ENCODE measurements at regions not wholly inside any gene's neighbourhood (a gene's known extent, or its start where the extent isn't known, plus 50 kb on each side); places are given as distances from the start of the nearest gene placed in this dataset.
"Not testable (repeated sequence)": the region's sequence is repeated elsewhere in the genome, so short reads cannot be mapped to it uniquely, and the experiment has no call there.

GRCh38 chr6:91904586-91905164 is 1317.8 kb upstream of the MAP3K7 start:
- H3K4me3 ChIP-seq (ENCODE audit: low read depth in 1 of 3, low read length in 3 of 3): no peak overlapping the region
- no peak for FAIRE-seq
- no peaks in the 10 kb centered on the region for H3K9me3 ChIP-seq (ENCODE audit: control insufficient read depth in 2 of 2, insufficient read depth in 1 of 2, low read depth in 1 of 2, low read length in 1 of 2)
- H3K27me3 ChIP-seq (ENCODE audit: control insufficient read depth in 3 of 3, insufficient read depth in 3 of 3, low read length in 3 of 3): no peaks in the 10 kb centered on the region
- H3K4me1 ChIP-seq (ENCODE audit: control insufficient read depth in 3 of 3, insufficient read depth in 2 of 3, low read depth in 1 of 3, low read length in 2 of 3): no peaks in the 10 kb centered on the region
- no peak for DNase-seq
- H3K27ac ChIP-seq (ENCODE audit: low read depth in 1 of 3, low read length in 2 of 3): no peak overlapping the region
- WGBS, 3 donors: 52 to 82% (median 79%) methylated on average over 4 of the region's 4 CpGs
- H3K36me3 ChIP-seq (ENCODE audit: control insufficient read depth in 3 of 3, insufficient read depth in 2 of 3, low read depth in 1 of 3, low read length in 3 of 3): no peaks in the 10 kb centered on the region

GRCh38 chr6:91895599-91896285 is 1308.9 kb upstream of the MAP3K7 start:
- H3K27me3 ChIP-seq (ENCODE audit: control insufficient read depth in 3 of 3, insufficient read depth in 3 of 3, low read length in 3 of 3): no peaks in the 10 kb centered on the region
- no peaks in the 10 kb centered on the region for H3K36me3 ChIP-seq (ENCODE audit: control insufficient read depth in 3 of 3, insufficient read depth in 2 of 3, low read depth in 1 of 3, low read length in 3 of 3)
- DNase-seq: no peak
- no peaks in the 10 kb centered on the region for H3K4me1 ChIP-seq (ENCODE audit: control insufficient read depth in 3 of 3, insufficient read depth in 2 of 3, low read depth in 1 of 3, low read length in 2 of 3)
- H3K9me3 ChIP-seq (ENCODE audit: control insufficient read depth in 2 of 2, insufficient read depth in 1 of 2, low read depth in 1 of 2, low read length in 1 of 2): no peaks in the 10 kb centered on the region
- WGBS, 3 donors: 71 to 80% (median 76%) methylated on average over 6 of the region's 6 CpGs
- FAIRE-seq: no peak
- H3K27ac ChIP-seq (ENCODE audit: low read depth in 1 of 3, low read length in 2 of 3): no peak overlapping the region
- no peak overlapping the region for H3K4me3 ChIP-seq (ENCODE audit: low read depth in 1 of 3, low read length in 3 of 3)

GRCh38 chr6:91886183-91886795 is 1299.4 kb upstream of the MAP3K7 start:
- DNase-seq: no peak

GRCh38 chr6:91881791-91882190 is 1294.9 kb upstream of the MAP3K7 start:
- not testable (repeated sequence) for FAIRE-seq

More at GRCh38 chr6:91886183-91886795, 1299.4 kb upstream of the MAP3K7 start:
- WGBS, 3 donors: 78 to 97% (median 85%) methylated on average over 2 of the region's 2 CpGs
- Histone ChIP-seq H3K4me1 (ENCODE audit: control insufficient read depth in 3 of 3, insufficient read depth in 2 of 3, low read depth in 1 of 3, low read length in 2 of 3) (no peaks in the 10 kb centered on the region), H3K27ac (ENCODE audit: low read depth in 1 of 3, low read length in 2 of 3) (no peak overlapping the region), H3K27me3 (ENCODE audit: control insufficient read depth in 3 of 3, insufficient read depth in 3 of 3, low read length in 3 of 3) (no peaks in the 10 kb centered on the region), H3K9me3 (ENCODE audit: control insufficient read depth in 2 of 2, insufficient read depth in 1 of 2, low read depth in 1 of 2, low read length in 1 of 2) (peaks cover 4 to 15% of the 10 kb centered on the region in 2 donors), H3K4me3 (ENCODE audit: low read depth in 1 of 3, low read length in 3 of 3) (no peak overlapping the region), H3K36me3 (ENCODE audit: control insufficient read depth in 3 of 3, insufficient read depth in 2 of 3, low read depth in 1 of 3, low read length in 3 of 3) (no peaks in the 10 kb centered on the region)
- no peak for FAIRE-seq

GRCh38 chr6:91879386-91879995 is 1292.6 kb upstream of the MAP3K7 start:
- Histone ChIP-seq H3K27ac (ENCODE audit: low read depth in 1 of 3, low read length in 2 of 3) (no peak overlapping the region), H3K36me3 (ENCODE audit: control insufficient read depth in 3 of 3, insufficient read depth in 2 of 3, low read depth in 1 of 3, low read length in 3 of 3) (no peaks in the 10 kb centered on the region), H3K9me3 (ENCODE audit: control insufficient read depth in 2 of 2, insufficient read depth in 1 of 2, low read depth in 1 of 2, low read length in 1 of 2) (no peaks in the 10 kb centered on the region), H3K4me1 (ENCODE audit: control insufficient read depth in 3 of 3, insufficient read depth in 2 of 3, low read depth in 1 of 3, low read length in 2 of 3) (no peaks in the 10 kb centered on the region), H3K4me3 (ENCODE audit: low read depth in 1 of 3, low read length in 3 of 3) (no peak overlapping the region), H3K27me3 (ENCODE audit: control insufficient read depth in 3 of 3, insufficient read depth in 3 of 3, low read length in 3 of 3) (no peaks in the 10 kb centered on the region)
- no peak for DNase-seq
- WGBS, 3 donors: 74 to 81% (median 80%) methylated on average over 6 of the region's 6 CpGs
- no peak for FAIRE-seq

More at GRCh38 chr6:91881791-91882190, 1294.9 kb upstream of the MAP3K7 start:
- H3K27ac ChIP-seq (ENCODE audit: low read depth in 1 of 3, low read length in 2 of 3); DNase-seq; H3K36me3 ChIP-seq (ENCODE audit: control insufficient read depth in 3 of 3, insufficient read depth in 2 of 3, low read depth in 1 of 3, low read length in 3 of 3); H3K27me3 ChIP-seq (ENCODE audit: control insufficient read depth in 3 of 3, insufficient read depth in 3 of 3, low read length in 3 of 3); H3K4me3 ChIP-seq (ENCODE audit: low read depth in 1 of 3, low read length in 3 of 3); H3K4me1 ChIP-seq (ENCODE audit: control insufficient read depth in 3 of 3, insufficient read depth in 2 of 3, low read depth in 1 of 3, low read length in 2 of 3): not testable (repeated sequence)
- H3K9me3 ChIP-seq (ENCODE audit: control insufficient read depth in 2 of 2, insufficient read depth in 1 of 2, low read depth in 1 of 2, low read length in 1 of 2): peaks cover 4 to 14% of the 10 kb centered on the region in 2 donors
- WGBS, 3 donors: 88 to 91% (median 91%) methylated on average over 15 to 16 of the region's 16 CpGs

GRCh38 chr6:91877994-91878393 is 1291.1 kb upstream of the MAP3K7 start:
- Histone ChIP-seq H3K9me3 (ENCODE audit: control insufficient read depth in 2 of 2, insufficient read depth in 1 of 2, low read depth in 1 of 2, low read length in 1 of 2) (no peaks in the 10 kb centered on the region), H3K4me1 (ENCODE audit: control insufficient read depth in 3 of 3, insufficient read depth in 2 of 3, low read depth in 1 of 3, low read length in 2 of 3) (no peaks in the 10 kb centered on the region), H3K4me3 (ENCODE audit: low read depth in 1 of 3, low read length in 3 of 3) (no peak overlapping the region), H3K27me3 (ENCODE audit: control insufficient read depth in 3 of 3, insufficient read depth in 3 of 3, low read length in 3 of 3) (no peaks in the 10 kb centered on the region), H3K36me3 (ENCODE audit: control insufficient read depth in 3 of 3, insufficient read depth in 2 of 3, low read depth in 1 of 3, low read length in 3 of 3) (no peaks in the 10 kb centered on the region), H3K27ac (ENCODE audit: low read depth in 1 of 3, low read length in 2 of 3) (no peak overlapping the region)
- DNase-seq (no peak), FAIRE-seq (no peak)
- WGBS, 3 donors: 58 to 73% (median 66%) methylated on average over 1 of the region's 1 CpG

DNA sequence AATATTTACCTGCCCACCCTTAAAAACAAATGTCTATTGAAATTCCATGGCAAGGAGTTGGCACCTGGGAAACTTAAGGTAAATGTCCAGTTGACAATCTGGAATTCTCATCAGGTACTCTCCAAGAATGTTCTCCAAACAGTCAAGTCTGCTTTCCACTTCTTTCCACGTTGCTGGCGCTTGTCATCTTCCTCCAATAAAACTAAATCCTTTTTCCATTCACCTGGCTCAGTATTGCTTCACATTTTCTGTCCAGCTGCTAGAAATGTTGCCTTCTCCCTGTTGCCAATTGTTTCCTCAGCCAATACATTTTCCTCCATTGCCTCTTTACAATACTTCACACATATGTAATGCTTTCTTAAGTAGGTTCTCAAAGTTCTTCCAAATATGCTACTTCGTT is 1288.1 kb upstream of the MAP3K7 start:
- FAIRE-seq: no peak
- no peaks in the 10 kb centered on the region for H3K4me1 ChIP-seq (ENCODE audit: control insufficient read depth in 3 of 3, insufficient read depth in 2 of 3, low read depth in 1 of 3, low read length in 2 of 3)

DNA sequence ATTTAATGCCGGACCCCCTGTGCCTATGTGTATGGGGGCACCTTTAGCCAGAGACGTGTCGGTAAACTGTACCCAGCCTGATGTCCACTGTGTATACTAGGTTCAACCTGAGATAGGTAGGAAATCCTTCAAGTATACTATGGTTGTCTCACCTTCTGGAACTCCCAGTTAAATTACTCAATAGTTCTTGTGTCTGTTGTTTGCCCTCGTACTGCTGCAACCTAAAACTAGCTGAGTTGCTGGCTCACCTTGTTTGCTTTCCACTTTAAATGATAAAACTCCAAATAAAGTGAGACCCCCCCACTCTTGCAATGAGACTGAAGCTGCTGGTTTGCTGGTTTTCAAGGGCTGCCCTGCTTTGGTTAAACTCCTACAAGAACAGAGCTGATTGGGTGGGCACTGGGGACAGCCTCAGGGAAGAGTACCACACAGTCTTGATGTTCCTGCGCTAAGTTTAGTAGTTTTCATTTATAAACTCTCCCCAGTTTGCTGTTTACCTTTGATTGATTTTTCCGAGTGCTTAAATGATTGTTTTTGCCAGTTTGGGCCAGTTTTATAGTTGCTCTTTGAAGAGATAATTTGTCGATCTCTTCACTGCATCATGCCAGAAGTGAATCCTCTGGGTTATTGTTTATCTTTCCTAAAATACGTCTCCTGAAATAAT is 1281.8 kb upstream of the MAP3K7 start:
- Histone ChIP-seq H3K9me3 (ENCODE audit: control insufficient read depth in 2 of 2, insufficient read depth in 1 of 2, low read depth in 1 of 2, low read length in 1 of 2) (no peaks in the 10 kb centered on the region), H3K36me3 (ENCODE audit: control insufficient read depth in 3 of 3, insufficient read depth in 2 of 3, low read depth in 1 of 3, low read length in 3 of 3) (no peaks in the 10 kb centered on the region), H3K4me3 (ENCODE audit: low read depth in 1 of 3, low read length in 3 of 3) (no peak overlapping the region), H3K27ac (ENCODE audit: low read depth in 1 of 3, low read length in 2 of 3) (no peak overlapping the region), H3K27me3 (ENCODE audit: control insufficient read depth in 3 of 3, insufficient read depth in 3 of 3, low read length in 3 of 3) (no peaks in the 10 kb centered on the region), H3K4me1 (ENCODE audit: control insufficient read depth in 3 of 3, insufficient read depth in 2 of 3, low read depth in 1 of 3, low read length in 2 of 3) (no peaks in the 10 kb centered on the region)
- DNase-seq: no peak
- 40 to 70% (median 49%) methylated on average over 8 of the region's 8 CpGs for WGBS, 3 donors
- no peak for FAIRE-seq

More for the DNA sequence above, 1288.1 kb upstream of the MAP3K7 start:
- Histone ChIP-seq H3K36me3 (ENCODE audit: control insufficient read depth in 3 of 3, insufficient read depth in 2 of 3, low read depth in 1 of 3, low read length in 3 of 3) (no peaks in the 10 kb centered on the region), H3K9me3 (ENCODE audit: control insufficient read depth in 2 of 2, insufficient read depth in 1 of 2, low read depth in 1 of 2, low read length in 1 of 2) (no peaks in the 10 kb centered on the region), H3K27ac (ENCODE audit: low read depth in 1 of 3, low read length in 2 of 3) (no peak overlapping the region), H3K4me3 (ENCODE audit: low read depth in 1 of 3, low read length in 3 of 3) (no peak overlapping the region), H3K27me3 (ENCODE audit: control insufficient read depth in 3 of 3, insufficient read depth in 3 of 3, low read length in 3 of 3) (no peaks in the 10 kb centered on the region)
- DNase-seq: no peak
- WGBS, 3 donors: 73 to 82% (median 79%) methylated on average over 3 of the region's 3 CpGs
